HL-60 (cell line): ENCODE measurements at regions not wholly inside any gene's neighbourhood (a gene's known extent, or its start where the extent isn't known, plus 50 kb on each side); places are given as distances from the start of the nearest gene placed in this dataset.
"Not testable (repeated sequence)": the region's sequence is repeated elsewhere in the genome, so short reads cannot be mapped to it uniquely, and the experiment has no call there.

ENCODE experiments used
- DNase-seq, 2 experiments: peaks; one replicate each; pipeline ENCODE4 v3.0.0-alpha.2; 2010 to 2020; ENCODE audit warnings: low read depth in 1 of 2, low spot score in 1 of 2
- H3K27ac ChIP-seq: fragments of 250-450 bp; sonication (Bioruptor Pico); replicated peaks from 2 replicates; pipeline ENCODE4 v1.5.1; 2020; ENCODE audit warnings: mild to moderate bottlenecking, moderate library complexity
- H3K27me3 ChIP-seq: fragments of 250-450 bp; sonication (Bioruptor Pico); 2 replicates; pipeline ENCODE4 v1.5.1; 2021; ENCODE audit warnings: mild to moderate bottlenecking, moderate library complexity; ENCODE audit not compliant: insufficient read depth, poor library complexity, severe bottlenecking
- H3K4me3 ChIP-seq: replicated peaks from 2 replicates; pipeline ENCODE4 v1.5.1; 2011; ENCODE audit warnings: mild to moderate bottlenecking, control low read depth, low read length; ENCODE audit not compliant: insufficient read depth
- CTCF ChIP-seq: IDR thresholded peaks from one replicate; pipeline ENCODE4 v1.5.1; 2011; ENCODE audit warnings: low read length, control low read depth, inconsistent platforms; ENCODE audit not compliant: insufficient read depth
- GABPA ChIP-seq: IDR thresholded peaks from 2 replicates; pipeline ENCODE4 v1.6.1; 2012; ENCODE audit warnings: low read depth
- POLR2AphosphoS5 ChIP-seq: IDR thresholded peaks from 2 replicates; pipeline ENCODE4 v1.6.1; 2012; ENCODE audit warnings: low read depth
- REST ChIP-seq: IDR thresholded peaks from 2 replicates; pipeline ENCODE4 v1.6.1; 2012; ENCODE audit warnings: low read depth; ENCODE audit not compliant: insufficient replicate concordance
- SPI1 ChIP-seq: IDR thresholded peaks from 2 replicates; pipeline ENCODE4 v1.6.1; 2012; ENCODE audit warnings: low read depth, mild to moderate bottlenecking, borderline replicate concordance

GRCh38 chr1:157209514-157209913, 71.3 kb upstream of the ETV3 start:
- TF ChIP-seq REST (no peak), GABPA (no peak), SPI1 (no peak), POLR2AphosphoS5 (no peak), CTCF (no peak)
- Histone ChIP-seq H3K27ac (no peak overlapping the region), H3K4me3 (no peak overlapping the region), H3K27me3 (no peaks in the 10 kb centered on the region)
- DNase-seq = no peak

GRCh38 chr1:157205982-157206381, 67.8 kb upstream of the ETV3 start:
- not testable (repeated sequence) for H3K4me3 ChIP-seq, DNase-seq, H3K27ac ChIP-seq, H3K27me3 ChIP-seq

- Histone ChIP-seq H3K27me3 (no peaks in the 10 kb centered on the region), H3K4me3 (no peak overlapping the region), H3K27ac (no peak overlapping the region)
- no peak for DNase-seq
- TF ChIP-seq GABPA (no peak), REST (no peak), CTCF (no peak)
Observed at GRCh38 chr1:157203166-157203565, 65.0 kb upstream of the ETV3 start.

- DNase-seq = no peak
- Histone ChIP-seq H3K4me3 (no peak overlapping the region), H3K27me3 (no peaks in the 10 kb centered on the region), H3K27ac (no peak overlapping the region)
- no peak for TF ChIP-seq POLR2AphosphoS5
- TF ChIP-seq SPI1 = no peak
Observed at GRCh38 chr1:157202331-157202730, 64.1 kb upstream of the ETV3 start.

GRCh38 chr1:157201767-157202166, 63.6 kb upstream of the ETV3 start:
- Histone ChIP-seq H3K27ac (no peak overlapping the region), H3K4me3 (no peak overlapping the region), H3K27me3 (no peaks in the 10 kb centered on the region)
- no peak for TF ChIP-seq CTCF
- no peak for TF ChIP-seq SPI1
- TF ChIP-seq POLR2AphosphoS5 = no peak
- TF ChIP-seq GABPA = no peak
- no peak for TF ChIP-seq REST
- no peak for DNase-seq
